ENCODE measurements at regions not wholly inside any gene's neighbourhood (a gene's known extent, or its start where the extent isn't known, plus 50 kb on each side); places are given as distances from the start of the nearest gene placed in this dataset.

GRCh38 chr10:28811639-28812349, 134.5 kb downstream of the BAMBI start:
- DNase-seq, result no peak
- Histone ChIP-seq H3K4me1 (ENCODE audit: control extremely low read depth in 1 of 4, control insufficient read depth in 4 of 4, insufficient read depth in 4 of 4, low read length in 3 of 4) (peaks cover 8 to 38% (median 10%) of the 10 kb centered on the region in 4 experiments), H3K4me3 (ENCODE audit: control insufficient read depth in 1 of 7, extremely low read depth in 1 of 7, insufficient read depth in 4 of 7, low read depth in 2 of 7, low read length in 6 of 7) (no peak overlapping the region), H3K9me3 (ENCODE audit: control extremely low read depth in 1 of 5, control insufficient read depth in 4 of 5, insufficient read depth in 2 of 5, low read depth in 1 of 5, low read length in 4 of 5) (no peaks in the 10 kb centered on the region), H3K27me3 (replicated peaks in 2 of 5; ENCODE audit: control insufficient read depth in 4 of 5, insufficient read depth in 5 of 5, low read length in 4 of 5) (no peaks in the 10 kb centered on the region), H3K27ac (ENCODE audit: insufficient read depth in 1 of 2, low read depth in 1 of 2, low read length in 2 of 2, poor library complexity in 1 of 2, severe bottlenecking in 2 of 2) (no peak overlapping the region), H3K36me3 (ENCODE audit: control insufficient read depth in 4 of 4, insufficient read depth in 4 of 4, low read length in 3 of 4) (no peaks in the 10 kb centered on the region)
- POLR2A ChIA-PET, result no interaction called here
- WGBS (ENCODE audit: insufficient coverage), result 88% methylated on average over 8 of the region's 9 CpGs
- CTCF ChIA-PET, result interaction anchor here (1.0 kb wide), 1 partner anchor 9 kb away, joined by 3 read pairs; no protein-coding TSS in a partner anchor

GRCh38 chr10:28812384-28813372, 135.4 kb downstream of the BAMBI start:
- DNase-seq, result no peak
- ChIA-PET CTCF (no interaction called here), POLR2A (no interaction called here)
- no peaks in the 10 kb centered on the region for H3K9me3 ChIP-seq (ENCODE audit: control extremely low read depth in 1 of 5, control insufficient read depth in 4 of 5, insufficient read depth in 2 of 5, low read depth in 1 of 5, low read length in 4 of 5)
- 80% methylated on average over 6 of the region's 11 CpGs for WGBS (ENCODE audit: insufficient coverage)
- H3K36me3 ChIP-seq (ENCODE audit: control insufficient read depth in 4 of 4, insufficient read depth in 4 of 4, low read length in 3 of 4), result no peaks in the 10 kb centered on the region
- no peak overlapping the region for H3K27ac ChIP-seq (ENCODE audit: insufficient read depth in 1 of 2, low read depth in 1 of 2, low read length in 2 of 2, poor library complexity in 1 of 2, severe bottlenecking in 2 of 2)
- H3K27me3 ChIP-seq (replicated peaks in 2 of 5; ENCODE audit: control insufficient read depth in 4 of 5, insufficient read depth in 5 of 5, low read length in 4 of 5), result no peaks in the 10 kb centered on the region
- H3K4me3 ChIP-seq (ENCODE audit: control insufficient read depth in 1 of 7, extremely low read depth in 1 of 7, insufficient read depth in 4 of 7, low read depth in 2 of 7, low read length in 6 of 7), result no peak overlapping the region
- peaks cover 4 to 29% (median 7%) of the 10 kb centered on the region in 4 experiments for H3K4me1 ChIP-seq (ENCODE audit: control extremely low read depth in 1 of 4, control insufficient read depth in 4 of 4, insufficient read depth in 4 of 4, low read length in 3 of 4)

- Histone ChIP-seq H3K4me1 (ENCODE audit: control extremely low read depth in 1 of 4, control insufficient read depth in 4 of 4, insufficient read depth in 4 of 4, low read length in 3 of 4) (peaks cover 0 to 5% (median 0%) of the 10 kb centered on the region in 4 experiments), H3K4me3 (ENCODE audit: control insufficient read depth in 1 of 7, extremely low read depth in 1 of 7, insufficient read depth in 4 of 7, low read depth in 2 of 7, low read length in 6 of 7) (no peak overlapping the region), H3K27ac (ENCODE audit: insufficient read depth in 1 of 2, low read depth in 1 of 2, low read length in 2 of 2, poor library complexity in 1 of 2, severe bottlenecking in 2 of 2) (no peak overlapping the region), H3K27me3 (replicated peaks in 2 of 5; ENCODE audit: control insufficient read depth in 4 of 5, insufficient read depth in 5 of 5, low read length in 4 of 5) (no peaks in the 10 kb centered on the region), H3K36me3 (ENCODE audit: control insufficient read depth in 4 of 4, insufficient read depth in 4 of 4, low read length in 3 of 4) (no peaks in the 10 kb centered on the region), H3K9me3 (ENCODE audit: control extremely low read depth in 1 of 5, control insufficient read depth in 4 of 5, insufficient read depth in 2 of 5, low read depth in 1 of 5, low read length in 4 of 5) (no peaks in the 10 kb centered on the region)
- POLR2A ChIA-PET, result no interaction called here
- WGBS (ENCODE audit: insufficient coverage), result 90% methylated on average over 33 of the region's 37 CpGs
- CTCF ChIA-PET, result no interaction called here
- no peak for DNase-seq
Observed at GRCh38 chr10:28815681-28816080, 138.4 kb downstream of the BAMBI start.

- ChIA-PET POLR2A (no interaction called here), CTCF (interaction anchor here (1.0 kb wide), 1 partner anchor 14 kb away, joined by 4 read pairs; no protein-coding TSS in a partner anchor)
- Histone ChIP-seq H3K27ac (ENCODE audit: insufficient read depth in 1 of 2, low read depth in 1 of 2, low read length in 2 of 2, poor library complexity in 1 of 2, severe bottlenecking in 2 of 2) (no peak overlapping the region), H3K4me1 (ENCODE audit: control extremely low read depth in 1 of 4, control insufficient read depth in 4 of 4, insufficient read depth in 4 of 4, low read length in 3 of 4) (no peaks in the 10 kb centered on the region), H3K4me3 (ENCODE audit: control insufficient read depth in 1 of 7, extremely low read depth in 1 of 7, insufficient read depth in 4 of 7, low read depth in 2 of 7, low read length in 6 of 7) (no peak overlapping the region), H3K27me3 (replicated peaks in 2 of 5; ENCODE audit: control insufficient read depth in 4 of 5, insufficient read depth in 5 of 5, low read length in 4 of 5) (peaks cover 0 to 3% (median 0%) of the 10 kb centered on the region in 5 experiments), H3K9me3 (ENCODE audit: control extremely low read depth in 1 of 5, control insufficient read depth in 4 of 5, insufficient read depth in 2 of 5, low read depth in 1 of 5, low read length in 4 of 5) (no peaks in the 10 kb centered on the region), H3K36me3 (ENCODE audit: control insufficient read depth in 4 of 4, insufficient read depth in 4 of 4, low read length in 3 of 4) (no peaks in the 10 kb centered on the region)
- 68% methylated on average over 8 of the region's 12 CpGs for WGBS (ENCODE audit: insufficient coverage)
- DNase-seq, result peak in 1 of 3 donors; percentile 34
Observed at GRCh38 chr10:28822719-28823464, 145.6 kb downstream of the BAMBI start.

- Histone ChIP-seq H3K27me3 (replicated peaks in 2 of 5; ENCODE audit: control insufficient read depth in 4 of 5, insufficient read depth in 5 of 5, low read length in 4 of 5) (peaks cover 0 to 3% (median 0%) of the 10 kb centered on the region in 5 experiments), H3K4me1 (ENCODE audit: control extremely low read depth in 1 of 4, control insufficient read depth in 4 of 4, insufficient read depth in 4 of 4, low read length in 3 of 4) (no peaks in the 10 kb centered on the region), H3K4me3 (ENCODE audit: control insufficient read depth in 1 of 7, extremely low read depth in 1 of 7, insufficient read depth in 4 of 7, low read depth in 2 of 7, low read length in 6 of 7) (no peak overlapping the region), H3K9me3 (ENCODE audit: control extremely low read depth in 1 of 5, control insufficient read depth in 4 of 5, insufficient read depth in 2 of 5, low read depth in 1 of 5, low read length in 4 of 5) (no peaks in the 10 kb centered on the region), H3K27ac (ENCODE audit: insufficient read depth in 1 of 2, low read depth in 1 of 2, low read length in 2 of 2, poor library complexity in 1 of 2, severe bottlenecking in 2 of 2) (no peak overlapping the region), H3K36me3 (ENCODE audit: control insufficient read depth in 4 of 4, insufficient read depth in 4 of 4, low read length in 3 of 4) (no peaks in the 10 kb centered on the region)
- ChIA-PET CTCF (interaction anchor here (0.7 kb wide), 1 partner anchor 11 kb away, joined by 3 read pairs; no protein-coding TSS in a partner anchor), POLR2A (no interaction called here)
- no peak for DNase-seq
- no CpG with 5 or more reads among the region's 1 CpG for WGBS (ENCODE audit: insufficient coverage)
Observed at GRCh38 chr10:28823501-28824075, 146.3 kb downstream of the BAMBI start.

GRCh38 chr10:28833313-28833712, 156.0 kb downstream of the BAMBI start:
- WGBS (ENCODE audit: insufficient coverage), result 90% methylated on average over 3 of the region's 4 CpGs
- Histone ChIP-seq H3K27ac (ENCODE audit: insufficient read depth in 1 of 2, low read depth in 1 of 2, low read length in 2 of 2, poor library complexity in 1 of 2, severe bottlenecking in 2 of 2) (no peak overlapping the region), H3K4me3 (ENCODE audit: control insufficient read depth in 1 of 7, extremely low read depth in 1 of 7, insufficient read depth in 4 of 7, low read depth in 2 of 7, low read length in 6 of 7) (no peak overlapping the region), H3K36me3 (ENCODE audit: control insufficient read depth in 4 of 4, insufficient read depth in 4 of 4, low read length in 3 of 4) (no peaks in the 10 kb centered on the region), H3K4me1 (ENCODE audit: control extremely low read depth in 1 of 4, control insufficient read depth in 4 of 4, insufficient read depth in 4 of 4, low read length in 3 of 4) (no peaks in the 10 kb centered on the region), H3K9me3 (ENCODE audit: control extremely low read depth in 1 of 5, control insufficient read depth in 4 of 5, insufficient read depth in 2 of 5, low read depth in 1 of 5, low read length in 4 of 5) (no peaks in the 10 kb centered on the region), H3K27me3 (replicated peaks in 2 of 5; ENCODE audit: control insufficient read depth in 4 of 5, insufficient read depth in 5 of 5, low read length in 4 of 5) (no peaks in the 10 kb centered on the region)
- CTCF ChIA-PET, result interaction anchor here (0.6 to 0.7 kb wide), 2 partner anchors 14 kb away, joined by 3 read pairs; no protein-coding TSS in a partner anchor
- no peak for DNase-seq
- POLR2A ChIA-PET, result no interaction called here
